G401 (cell line): ENCODE measurements at regions not wholly inside any gene's neighbourhood (a gene's known extent, or its start where the extent isn't known, plus 50 kb on each side); places are given as distances from the start of the nearest gene placed in this dataset.
A peak's percentile ranks its signal among the peaks of the same experiment; 100 is the strongest.

Experiments used
- DNase-seq: peaks from one replicate; pipeline ENCODE4 v3.0.0-alpha.2; 2015; ENCODE audit warnings: low spot score
- in situ Hi-C: cut with HindIII; loops from 2 replicates; pipeline ENCODE4 v1.10.0; 2016; ENCODE audit warnings: low sequenced_read_pairs, mixed read lengths

- no peak for DNase-seq
- in situ Hi-C loops: no loop called here
These were observed 142.9 kb downstream of the CDC5L start for GRCh38 chr6:44530209-44530909.

DNA sequence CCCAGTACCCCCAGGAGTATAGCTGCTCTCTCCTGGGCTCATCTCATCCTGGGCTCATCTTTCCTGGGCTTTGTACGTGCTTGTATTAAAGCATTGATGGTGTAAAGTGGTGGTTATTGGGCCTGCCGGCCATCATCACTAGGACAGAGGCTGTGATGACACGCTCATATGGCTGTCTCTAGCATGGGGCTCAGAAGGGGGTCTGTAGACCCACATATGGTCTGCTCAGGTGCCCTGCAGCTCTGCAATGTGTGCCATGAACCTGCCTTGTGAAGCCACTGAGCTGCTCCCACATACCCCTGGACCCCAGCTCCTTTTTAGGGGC, 143.4 kb downstream of the CDC5L start:
- no peak for DNase-seq
- in situ Hi-C loops: no loop called here

GRCh38 chr6:44531442-44532015, 144.0 kb downstream of the CDC5L start:
- in situ Hi-C loops: no loop called here
- DNase-seq: peak; percentile 19

DNA sequence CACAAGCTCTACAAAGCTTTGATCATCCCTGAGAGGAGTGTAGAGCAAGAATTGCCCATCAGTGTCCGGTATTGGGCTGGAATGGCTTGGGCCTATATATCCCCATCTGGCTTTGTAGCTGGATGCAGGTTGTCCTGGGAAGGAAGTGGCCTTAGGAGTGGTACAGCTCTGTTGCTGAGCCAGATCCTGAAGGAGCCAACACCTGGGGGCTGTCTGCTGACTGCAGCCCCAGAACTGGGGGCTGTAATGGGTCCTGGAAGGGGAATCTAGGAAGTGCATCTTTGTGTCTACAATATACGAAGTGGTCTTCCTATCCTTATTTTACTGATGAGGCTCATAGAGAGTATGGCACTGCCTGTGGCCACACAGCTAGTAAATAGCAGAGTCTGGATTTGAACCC, 145.9 kb downstream of the CDC5L start:
- in situ Hi-C loops: no loop called here
- no peak for DNase-seq

- DNase-seq: no peak
- in situ Hi-C loops: no loop called here
These were observed 146.8 kb downstream of the CDC5L start for GRCh38 chr6:44534291-44534690.

GRCh38 chr6:44535446-44535845, 147.9 kb downstream of the CDC5L start:
- DNase-seq: no peak
- in situ Hi-C loops: no loop called here

DNA sequence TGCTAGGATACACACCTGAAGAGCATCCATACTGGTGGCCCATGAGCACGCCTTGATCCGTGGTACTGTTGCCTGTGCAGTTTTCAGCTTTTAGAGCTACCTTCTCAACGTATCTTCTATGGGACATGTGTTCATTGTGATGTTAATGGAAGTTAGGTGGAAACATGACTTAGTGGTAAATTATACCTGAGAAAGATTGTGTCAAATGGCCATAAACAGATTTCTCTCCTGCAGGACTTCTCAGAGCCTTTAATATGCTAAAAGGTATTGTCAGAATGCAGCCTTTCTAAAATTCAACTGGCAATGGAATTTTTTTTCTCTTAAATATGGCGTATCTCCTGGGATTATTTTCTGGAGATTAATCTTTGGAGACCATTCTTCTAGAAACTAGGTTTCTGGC, 148.5 kb downstream of the CDC5L start:
- no peak for DNase-seq
- in situ Hi-C loops: no loop called here

DNA sequence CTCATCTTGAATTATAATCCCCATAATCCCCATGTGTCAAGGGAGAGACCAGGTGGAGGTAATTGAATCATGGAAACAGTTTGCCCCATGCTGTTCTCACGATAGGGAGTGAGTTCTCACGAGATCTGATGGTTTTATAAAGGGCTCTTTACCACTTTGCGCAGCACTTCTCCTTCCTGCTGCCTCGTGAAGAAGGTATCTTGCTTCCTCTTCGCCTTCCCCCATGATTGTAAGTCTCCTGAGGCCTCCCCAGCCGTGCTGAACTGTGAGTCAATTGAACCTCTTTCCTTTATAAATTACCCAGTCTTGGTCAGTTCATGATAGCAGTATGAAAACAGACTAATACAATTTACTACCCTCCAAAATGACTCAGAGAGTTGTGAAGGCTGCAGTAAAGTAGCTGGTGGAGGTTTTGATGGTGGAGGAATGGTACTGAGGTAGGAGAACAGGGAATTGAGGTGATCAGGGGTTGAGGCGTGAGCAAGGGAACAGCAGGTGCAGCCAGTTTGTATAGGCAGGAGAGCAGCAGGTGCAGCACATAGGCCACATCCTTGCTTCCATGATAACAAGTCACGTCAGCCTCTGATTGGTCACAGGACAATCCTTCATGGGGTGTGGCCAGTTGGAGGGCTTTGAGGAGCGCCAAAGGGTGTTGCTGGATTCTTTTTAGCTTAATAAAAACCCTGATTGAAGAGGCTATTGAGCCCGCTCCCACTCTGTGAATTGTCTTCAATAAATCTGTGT, 150.0 kb downstream of the CDC5L start:
- no peak for DNase-seq
- in situ Hi-C loops: no loop called here

DNA sequence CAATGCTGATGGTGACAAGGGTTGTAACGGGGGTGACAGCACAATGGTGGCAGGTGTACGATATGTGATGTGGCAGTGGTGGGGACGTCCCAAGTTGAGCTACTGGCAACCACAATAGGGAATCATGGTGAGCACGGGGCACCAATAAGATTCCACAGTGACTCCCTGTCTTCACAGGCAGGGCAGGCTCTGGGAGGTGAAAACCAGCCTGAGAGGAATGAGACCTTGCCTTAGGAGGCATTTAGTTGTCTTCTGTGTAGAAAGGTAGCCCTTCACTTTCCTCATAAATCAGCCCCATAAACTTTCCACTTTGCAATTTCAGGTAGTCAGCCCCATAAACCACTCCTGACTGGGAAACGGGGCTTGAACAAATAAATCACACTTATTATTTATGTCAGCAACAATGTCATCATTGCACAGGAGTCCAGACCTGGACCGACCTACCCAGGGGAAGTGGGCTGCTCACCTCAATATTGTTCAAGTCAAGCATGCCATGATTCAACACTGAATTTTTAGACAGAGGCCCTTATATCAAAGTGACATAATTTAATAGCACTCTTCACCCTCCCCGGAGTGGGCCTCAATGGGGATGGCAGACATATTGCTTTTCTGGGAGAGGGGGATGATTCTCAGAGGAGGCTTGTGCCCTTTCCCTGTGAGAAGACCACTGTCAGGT, 150.8 kb downstream of the CDC5L start:
- no peak for DNase-seq
- in situ Hi-C loops: no loop called here

DNA sequence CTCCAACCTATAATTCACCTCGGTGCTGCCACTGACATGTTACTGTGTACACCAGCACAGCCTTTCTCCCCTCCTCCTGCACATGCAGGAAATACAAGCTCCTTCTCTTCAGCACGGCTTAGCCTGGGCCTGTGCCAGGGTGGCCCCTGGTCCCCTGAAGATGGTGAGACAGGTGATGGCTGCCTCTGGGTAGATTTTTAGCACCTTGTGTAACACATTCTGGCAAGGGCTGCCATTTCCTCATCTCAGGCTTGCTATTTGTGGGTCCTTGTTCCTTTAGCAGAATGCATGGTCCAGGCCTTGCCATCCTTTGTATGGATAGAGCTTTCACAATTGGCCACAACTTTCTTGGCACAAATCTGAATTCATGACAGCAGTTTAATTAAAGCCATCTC, 151.3 kb downstream of the CDC5L start:
- no peak for DNase-seq
- in situ Hi-C loops: no loop called here

GRCh38 chr6:44539701-44540355, 152.3 kb downstream of the CDC5L start:
- no peak for DNase-seq
- in situ Hi-C loops: no loop called here

GRCh38 chr6:44540881-44541280, 153.4 kb downstream of the CDC5L start:
- no peak for DNase-seq
- in situ Hi-C loops: no loop called here

DNA sequence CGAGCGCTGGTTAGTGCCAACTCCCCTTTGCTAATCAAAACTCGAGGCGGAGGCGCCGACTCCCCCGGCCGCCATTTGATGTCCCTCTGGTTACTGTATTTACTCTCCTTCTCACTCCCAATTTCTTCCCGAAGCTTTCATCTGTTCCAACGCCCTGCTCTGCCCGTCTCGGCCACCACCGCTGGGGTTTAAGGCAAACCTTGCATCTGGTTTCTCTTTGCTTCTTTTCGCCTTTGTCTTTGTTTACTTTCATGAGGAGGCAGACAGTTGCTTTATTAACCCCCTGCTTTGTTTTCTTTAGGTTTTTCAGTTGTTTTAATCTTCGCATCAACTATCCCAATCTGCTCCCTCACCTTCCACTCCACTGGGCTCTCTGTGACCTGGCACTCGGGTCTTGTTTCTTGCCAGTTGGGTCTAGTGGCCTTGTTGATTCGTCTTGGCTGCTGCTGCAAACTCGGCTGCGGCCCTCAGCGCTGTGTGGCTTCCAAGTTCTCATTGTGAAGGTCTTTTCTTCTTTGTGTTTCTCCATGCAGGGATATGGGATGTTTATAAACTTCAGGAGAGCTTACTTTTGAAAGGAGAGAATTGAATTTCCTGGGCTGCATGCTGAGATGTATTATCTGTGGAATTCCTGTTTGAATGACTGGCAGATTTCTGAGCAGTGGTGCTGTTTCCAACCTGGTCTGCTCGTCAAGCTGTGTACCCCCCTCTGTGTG, 155.1 kb downstream of the CDC5L start:
- peak; percentile 51 for DNase-seq
- in situ Hi-C loops: no loop called here

- in situ Hi-C loops: no loop called here
- no peak for DNase-seq
These were observed 156.2 kb downstream of the CDC5L start for GRCh38 chr6:44543664-44544063.

- DNase-seq: no peak
- in situ Hi-C loops: no loop called here
These were observed 157.7 kb downstream of the CDC5L start for GRCh38 chr6:44545224-44545623.

DNA sequence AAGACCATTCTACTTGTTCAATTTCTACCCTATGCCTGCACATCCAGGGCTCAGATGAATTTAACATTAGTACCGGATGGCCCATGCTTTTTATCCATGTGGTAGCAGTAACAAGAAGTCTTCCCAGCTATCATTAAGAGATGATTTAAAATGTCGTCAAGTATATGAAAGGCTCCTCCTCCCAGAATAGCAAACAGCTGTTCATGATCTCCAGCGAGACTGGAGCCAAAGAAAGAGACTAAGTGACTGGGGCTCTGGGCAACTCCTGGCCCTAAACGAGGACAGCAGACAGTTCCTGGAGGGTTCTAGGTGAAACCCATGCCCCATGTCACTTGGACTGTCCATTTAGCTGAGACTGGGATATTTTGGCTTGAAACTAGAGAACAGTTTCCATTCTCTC, 160.8 kb downstream of the CDC5L start:
- in situ Hi-C loops: no loop called here
- no peak for DNase-seq

DNA sequence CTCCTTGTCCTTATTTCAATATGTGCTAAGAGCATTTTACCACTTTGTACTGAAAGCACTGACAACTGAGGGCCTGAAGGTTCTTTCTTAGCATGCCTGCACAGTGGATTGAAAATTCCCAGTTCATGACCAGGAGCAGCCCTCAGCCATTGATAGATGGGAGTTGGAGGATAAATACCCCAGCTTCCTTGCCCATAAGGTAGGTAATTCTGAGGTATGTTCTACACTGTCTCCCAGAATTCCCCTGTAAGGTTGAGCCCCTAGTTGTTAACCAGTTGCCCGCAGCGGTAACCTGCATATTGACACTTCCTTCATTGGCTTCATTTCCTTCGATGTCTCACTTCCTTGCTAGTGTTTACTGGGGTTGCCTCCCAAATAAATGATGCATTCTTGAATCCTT, 162.0 kb downstream of the CDC5L start:
- in situ Hi-C loops: no loop called here
- no peak for DNase-seq

- in situ Hi-C loops: no loop called here
- no peak for DNase-seq
These were observed 166.7 kb downstream of the CDC5L start for GRCh38 chr6:44554194-44554593.

DNA sequence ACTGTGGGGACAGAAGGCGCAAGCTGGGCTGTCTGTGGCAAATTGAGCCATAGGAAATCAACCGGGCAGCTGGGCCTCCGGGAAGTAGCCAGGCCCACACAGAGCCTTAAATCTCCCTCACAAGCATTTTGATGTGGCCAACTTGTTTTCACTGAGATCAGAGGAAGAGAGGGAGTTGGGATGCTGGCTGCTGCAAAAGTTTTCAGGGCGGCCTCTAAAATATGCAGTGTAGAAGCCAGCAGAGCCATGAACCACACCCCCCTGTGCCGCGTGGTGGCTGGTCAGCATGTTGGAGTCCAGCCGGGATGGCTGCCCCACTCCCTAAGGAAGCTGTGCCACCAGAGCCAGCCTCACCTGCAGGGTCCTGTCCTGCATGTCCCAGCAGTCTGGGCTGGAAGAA, 167.4 kb downstream of the CDC5L start:
- DNase-seq: peak; percentile 6
- in situ Hi-C loops: no loop called here
